Colonic mucosa (tissue), 4 donors: ENCODE measurements at regions not wholly inside any gene's neighbourhood (a gene's known extent, or its start where the extent isn't known, plus 50 kb on each side); places are given as distances from the start of the nearest gene placed in this dataset.

Experiments used
- DNase-seq: peaks from one replicate; pipeline ENCODE4 v3.0.0-alpha.2; 2020
- H3K27ac ChIP-seq: fragments of 200-600 bp; one replicate; pipeline ENCODE4 v1.8.0; 2021
- H3K27me3 ChIP-seq: fragments of 200-600 bp; one replicate; pipeline ENCODE4 v1.8.0; 2021
- H3K36me3 ChIP-seq: fragments of 200-600 bp; one replicate; pipeline ENCODE4 v1.8.0; 2021
- H3K4me1 ChIP-seq: fragments of 200-600 bp; one replicate; pipeline ENCODE4 v1.8.0; 2021; ENCODE audit warnings: mild to moderate bottlenecking
- H3K4me3 ChIP-seq: fragments of 200-600 bp; one replicate; pipeline ENCODE4 v1.8.0; 2021
- H3K9ac ChIP-seq, 2 donors: one replicate each; pipeline ENCODE4 v1.7.0; 2013; ENCODE audit warnings: control low read depth in 2 of 2, low read depth in 2 of 2, low read length in 2 of 2
- H3K9me3 ChIP-seq: fragments of 200-600 bp; one replicate; pipeline ENCODE4 v1.8.0; 2021
- CTCF ChIP-seq: fragments of 200-600 bp; IDR thresholded peaks from one replicate; pipeline ENCODE4 v1.8.0; 2022; ENCODE audit warnings: antibody characterized with exemption, mild to moderate bottlenecking
- intact Hi-C: fragments of 100-400 bp; cut with DNase I; formaldehyde crosslinking; loops from one replicate; pipeline ENCODE4 v1.14.1; 2022
- donor health status: healthy.
- donor health status: DM: no; HTN: no; CAD: no.
- donor health status: DM: no; HTN: no; CAD: no.

GRCh38 chr4:86482306-86483172 is 111.6 kb upstream of the PTPN13 start:
- Histone ChIP-seq H3K9ac (no peak overlapping the region), H3K27ac (no peak overlapping the region), H3K4me3 (no peak overlapping the region), H3K36me3 (no peaks in the 10 kb centered on the region), H3K9me3 (no peaks in the 10 kb centered on the region), H3K27me3 (no peaks in the 10 kb centered on the region), H3K4me1 (no peaks in the 10 kb centered on the region)
- intact Hi-C loops, result no loop called here
- no peak for DNase-seq
- no peak for TF ChIP-seq CTCF

GRCh38 chr4:86483173-86483490 is 111.0 kb upstream of the PTPN13 start:
- TF ChIP-seq CTCF, result no peak
- no peaks in the 10 kb centered on the region for H3K9me3 ChIP-seq
- DNase-seq, result no peak
- no peak overlapping the region for H3K9ac ChIP-seq
- H3K36me3 ChIP-seq, result no peaks in the 10 kb centered on the region
- no peaks in the 10 kb centered on the region for H3K27me3 ChIP-seq
- intact Hi-C loops, result no loop called here
- no peak overlapping the region for H3K4me3 ChIP-seq
- no peak overlapping the region for H3K27ac ChIP-seq
- no peaks in the 10 kb centered on the region for H3K4me1 ChIP-seq

- Histone ChIP-seq H3K27me3 (no peaks in the 10 kb centered on the region), H3K4me1 (no peaks in the 10 kb centered on the region), H3K36me3 (no peaks in the 10 kb centered on the region), H3K9ac (no peak overlapping the region), H3K9me3 (no peaks in the 10 kb centered on the region), H3K4me3 (no peak overlapping the region), H3K27ac (no peak overlapping the region)
- no peak for TF ChIP-seq CTCF
- DNase-seq, result no peak
- intact Hi-C loops, result no loop called here
Observed at GRCh38 chr4:86483773-86484172, 110.3 kb upstream of the PTPN13 start.

GRCh38 chr4:86484241-86484640 is 109.9 kb upstream of the PTPN13 start:
- Histone ChIP-seq H3K4me3 (no peak overlapping the region), H3K27ac (no peak overlapping the region), H3K27me3 (no peaks in the 10 kb centered on the region), H3K4me1 (no peaks in the 10 kb centered on the region), H3K36me3 (no peaks in the 10 kb centered on the region), H3K9ac (no peak overlapping the region), H3K9me3 (no peaks in the 10 kb centered on the region)
- no peak for DNase-seq
- intact Hi-C loops, result no loop called here
- TF ChIP-seq CTCF, result no peak

- no peak for DNase-seq
- intact Hi-C loops, result no loop called here
- no peak overlapping the region for H3K9ac ChIP-seq
- no peaks in the 10 kb centered on the region for H3K36me3 ChIP-seq
- H3K27ac ChIP-seq, result no peak overlapping the region
- no peaks in the 10 kb centered on the region for H3K4me1 ChIP-seq
- no peak for TF ChIP-seq CTCF
- no peaks in the 10 kb centered on the region for H3K27me3 ChIP-seq
- no peak overlapping the region for H3K4me3 ChIP-seq
- no peaks in the 10 kb centered on the region for H3K9me3 ChIP-seq
Observed at GRCh38 chr4:86487738-86488348, 106.3 kb upstream of the PTPN13 start.
